CD4-positive, alpha-beta T cell treated with Interleukin-17A for 1 hour (primary cell): ENCODE measurements at regions not wholly inside any gene's neighbourhood (a gene's known extent, or its start where the extent isn't known, plus 50 kb on each side); places are given as distances from the start of the nearest gene placed in this dataset.
"Not testable (repeated sequence)": the region's sequence is repeated elsewhere in the genome, so short reads cannot be mapped to it uniquely, and the experiment has no call there.

ENCODE experiments used
- DNase-seq: peaks from one replicate; pipeline ENCODE4 v3.0.0-alpha.2; 2020

- not testable (repeated sequence) for DNase-seq
Observed at GRCh38 chr12:14032191-14032590, 50.8 kb upstream of the GRIN2B start.

GRCh38 chr12:14043776-14044175, 62.4 kb upstream of the GRIN2B start:
- no peak for DNase-seq

GRCh38 chr12:14048941-14049545, 67.6 kb upstream of the GRIN2B start:
- no peak for DNase-seq

GRCh38 chr12:14057895-14058294, 76.5 kb upstream of the GRIN2B start:
- no peak for DNase-seq

GRCh38 chr12:14058717-14059116, 77.3 kb upstream of the GRIN2B start:
- DNase-seq: no peak

GRCh38 chr12:14059548-14059947, 78.1 kb upstream of the GRIN2B start:
- no peak for DNase-seq

- no peak for DNase-seq
Observed at GRCh38 chr12:14065616-14066015, 84.2 kb upstream of the GRIN2B start.

GRCh38 chr12:14066021-14066420, 84.6 kb upstream of the GRIN2B start:
- no peak for DNase-seq

- no peak for DNase-seq
Observed at GRCh38 chr12:14068961-14069360, 87.6 kb upstream of the GRIN2B start.

- DNase-seq: no peak
Observed at GRCh38 chr12:14071833-14072232, 90.4 kb upstream of the GRIN2B start.

- no peak for DNase-seq
Observed at GRCh38 chr12:14072987-14073386, 91.6 kb upstream of the GRIN2B start.

- no peak for DNase-seq
Observed at GRCh38 chr12:14075797-14076393, 94.5 kb upstream of the GRIN2B start.

- no peak for DNase-seq
Observed at GRCh38 chr12:14076538-14076937, 95.1 kb upstream of the GRIN2B start.

- DNase-seq: no peak
Observed at GRCh38 chr12:14086838-14087237, 105.4 kb upstream of the GRIN2B start.

GRCh38 chr12:14099994-14100393, 118.6 kb upstream of the GRIN2B start:
- DNase-seq: no peak

- DNase-seq: not testable (repeated sequence)
Observed at GRCh38 chr12:14101556-14101955, 120.2 kb upstream of the GRIN2B start.

GRCh38 chr12:14111230-14111865, 129.9 kb upstream of the GRIN2B start:
- DNase-seq: no peak

GRCh38 chr12:14113031-14113430, 131.6 kb upstream of the GRIN2B start:
- DNase-seq: no peak

GRCh38 chr12:14126692-14127091, 145.3 kb upstream of the GRIN2B start:
- DNase-seq: no peak

GRCh38 chr12:14129611-14130195, 148.3 kb upstream of the GRIN2B start:
- no peak for DNase-seq

GRCh38 chr12:14135996-14136395, 154.6 kb upstream of the GRIN2B start:
- no peak for DNase-seq

- DNase-seq: no peak
Observed at GRCh38 chr12:14138495-14138894, 157.1 kb upstream of the GRIN2B start.

GRCh38 chr12:14148489-14149270, 167.3 kb upstream of the GRIN2B start:
- no peak for DNase-seq
